H1 (cell line): ENCODE measurements at regions not wholly inside any gene's neighbourhood (a gene's known extent, or its start where the extent isn't known, plus 50 kb on each side); places are given as distances from the start of the nearest gene placed in this dataset.

Experiments used
- EZH2 ChIP-seq: fragments of 200-600 bp; sonication (generic); IDR thresholded peaks from 2 replicates; pipeline ENCODE4 v1.7.1; 2012; ENCODE audit warnings: low read depth, mild to moderate bottlenecking, moderate library complexity, low read length, inconsistent platforms; ENCODE audit not compliant: severe bottlenecking
- POLR2AphosphoS5 ChIP-seq: IDR thresholded peaks from 2 replicates; pipeline ENCODE4 v1.6.1; 2011; ENCODE audit warnings: low read depth, low read length
- SIN3A ChIP-seq, 2 experiments: IDR thresholded peaks in 1 of 2; conservative IDR thresholded peaks in 1 of 2; 2 replicates each; pipeline ENCODE4 v1.6.1; 2011 to 2012; ENCODE audit warnings: low read length in 2 of 2, improper control_type of control experiment in 1 of 2, low read depth in 1 of 2, mild to moderate bottlenecking in 1 of 2
- SP1 ChIP-seq: IDR thresholded peaks from 2 replicates; pipeline ENCODE4 v1.6.1; 2011; ENCODE audit warnings: low read depth, low read length
- TF ChIP-seq, protein P1 (sequence below): IDR thresholded peaks from 2 replicates; pipeline ENCODE4 v1.6.1; 2011; ENCODE audit warnings: low read depth, mild to moderate bottlenecking, low read length; ENCODE audit not compliant: insufficient read depth

DNA sequence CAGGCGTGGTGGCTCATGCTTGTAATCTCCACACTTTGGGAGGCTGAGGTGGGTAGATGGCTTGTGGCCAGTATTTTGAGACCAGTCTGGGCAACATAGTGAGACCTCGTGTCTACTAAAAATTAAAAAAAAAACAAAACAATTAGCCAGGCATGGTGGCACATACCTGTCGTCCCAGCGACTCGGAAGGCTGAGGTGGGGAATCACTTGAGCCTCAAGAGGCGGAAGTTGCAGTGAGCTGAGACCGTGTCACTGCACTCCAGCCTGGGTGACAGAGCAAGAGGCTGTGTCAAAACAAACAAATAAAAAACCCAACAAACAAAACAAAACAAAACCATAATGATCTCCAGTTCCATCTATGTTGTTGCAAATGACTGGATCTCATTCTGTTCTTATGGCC is 341.3 kb upstream of the CFAP20DC start (continued):
- TF ChIP-seq SP1: no peak
- no peak for TF ChIP-seq POLR2AphosphoS5
- no peak for TF ChIP-seq EZH2
- TF ChIP-seq, protein P1, sequence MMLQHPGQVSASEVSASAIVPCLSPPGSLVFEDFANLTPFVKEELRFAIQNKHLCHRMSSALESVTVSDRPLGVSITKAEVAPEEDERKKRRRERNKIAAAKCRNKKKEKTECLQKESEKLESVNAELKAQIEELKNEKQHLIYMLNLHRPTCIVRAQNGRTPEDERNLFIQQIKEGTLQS: no peak
- no peak for TF ChIP-seq SIN3A (conservative IDR thresholded peaks at IDR 0.05 in 1 of 2, IDR thresholded peaks at IDR 0.05 in 1 of 2; ENCODE audit: low read depth in 1 of 2, low read length in 2 of 2)
